C4-2B (cell line): ENCODE measurements at regions not wholly inside any gene's neighbourhood (a gene's known extent, or its start where the extent isn't known, plus 50 kb on each side); places are given as distances from the start of the nearest gene placed in this dataset.
"Not testable (repeated sequence)": the region's sequence is repeated elsewhere in the genome, so short reads cannot be mapped to it uniquely, and the experiment has no call there.

Source experiments
- H3K27ac ChIP-seq: fragments of 450-650 bp; 2 replicates; pipeline ENCODE4 v1.5.1; 2017
- ZFX ChIP-seq: fragments of 450-650 bp; IDR thresholded peaks from 2 replicates; pipeline ENCODE4 v1.6.1; 2017
- TF ChIP-seq, protein P1 (sequence below): fragments of 450-650 bp; conservative IDR thresholded peaks from 2 replicates; pipeline ENCODE4 v1.5.1; 2017; ENCODE audit warnings: mild to moderate bottlenecking

DNA sequence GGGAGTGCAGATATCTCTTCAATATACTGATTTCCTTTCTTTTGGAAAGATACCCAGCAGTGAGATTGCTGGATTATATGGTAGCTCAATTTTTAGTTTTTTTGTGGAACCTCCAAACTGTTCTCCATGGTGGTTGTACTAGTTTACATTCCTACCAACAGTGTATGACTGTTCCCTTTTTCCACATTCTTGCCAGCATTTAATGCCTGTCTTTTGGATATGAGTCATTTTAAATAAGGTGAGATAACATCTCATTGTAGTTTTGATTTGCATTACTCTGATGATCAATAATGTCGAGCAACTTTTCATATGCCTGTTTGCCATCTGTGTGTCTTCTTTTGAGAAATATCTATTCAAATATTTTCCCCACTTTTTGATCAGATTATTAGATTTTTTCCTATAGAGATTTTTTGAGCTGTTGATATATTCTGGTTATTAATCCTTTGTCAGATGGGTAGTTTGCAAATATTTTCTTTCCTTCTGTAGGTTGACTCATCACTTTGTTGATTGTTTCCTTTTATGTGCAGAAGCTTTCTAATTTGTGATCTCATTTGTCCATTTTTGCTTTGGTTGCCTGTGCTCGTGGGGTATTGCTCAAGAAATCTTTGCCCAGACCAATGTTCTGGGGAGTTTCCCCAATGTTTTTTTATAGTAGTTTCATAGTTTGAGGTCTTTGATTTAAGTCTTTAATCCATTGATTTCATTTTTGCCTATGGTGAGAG is 552.7 kb downstream of the ZNF674 start:
- TF ChIP-seq, protein P1, sequence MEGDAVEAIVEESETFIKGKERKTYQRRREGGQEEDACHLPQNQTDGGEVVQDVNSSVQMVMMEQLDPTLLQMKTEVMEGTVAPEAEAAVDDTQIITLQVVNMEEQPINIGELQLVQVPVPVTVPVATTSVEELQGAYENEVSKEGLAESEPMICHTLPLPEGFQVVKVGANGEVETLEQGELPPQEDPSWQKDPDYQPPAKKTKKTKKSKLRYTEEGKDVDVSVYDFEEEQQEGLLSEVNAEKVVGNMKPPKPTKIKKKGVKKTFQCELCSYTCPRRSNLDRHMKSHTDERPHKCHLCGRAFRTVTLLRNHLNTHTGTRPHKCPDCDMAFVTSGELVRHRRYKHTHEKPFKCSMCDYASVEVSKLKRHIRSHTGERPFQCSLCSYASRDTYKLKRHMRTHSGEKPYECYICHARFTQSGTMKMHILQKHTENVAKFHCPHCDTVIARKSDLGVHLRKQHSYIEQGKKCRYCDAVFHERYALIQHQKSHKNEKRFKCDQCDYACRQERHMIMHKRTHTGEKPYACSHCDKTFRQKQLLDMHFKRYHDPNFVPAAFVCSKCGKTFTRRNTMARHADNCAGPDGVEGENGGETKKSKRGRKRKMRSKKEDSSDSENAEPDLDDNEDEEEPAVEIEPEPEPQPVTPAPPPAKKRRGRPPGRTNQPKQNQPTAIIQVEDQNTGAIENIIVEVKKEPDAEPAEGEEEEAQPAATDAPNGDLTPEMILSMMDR = no peak
- no peak for TF ChIP-seq ZFX
- H3K27ac ChIP-seq = no peak overlapping the region

DNA sequence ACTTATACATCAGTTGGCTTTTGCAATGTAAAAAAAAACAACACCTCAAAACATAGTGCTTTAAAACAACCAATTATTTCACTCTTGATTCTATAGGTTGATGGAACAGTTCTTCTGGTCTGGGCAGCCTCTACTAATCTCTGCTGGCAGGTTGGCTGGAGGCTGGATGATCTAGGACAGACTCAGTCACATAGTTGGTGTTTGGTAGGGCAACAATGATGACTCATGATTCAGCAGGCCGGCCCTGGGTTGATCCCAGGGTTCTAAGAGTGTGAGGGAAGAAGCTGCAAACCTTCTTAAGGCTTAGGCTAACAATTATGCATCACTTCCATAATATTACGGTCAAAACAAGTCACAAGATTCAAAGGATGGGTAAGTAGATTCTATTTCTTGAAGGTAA is 558.2 kb downstream of the ZNF674 start:
- TF ChIP-seq ZFX = no peak
- TF ChIP-seq, protein P1 = no peak
- no peak overlapping the region for H3K27ac ChIP-seq

DNA sequence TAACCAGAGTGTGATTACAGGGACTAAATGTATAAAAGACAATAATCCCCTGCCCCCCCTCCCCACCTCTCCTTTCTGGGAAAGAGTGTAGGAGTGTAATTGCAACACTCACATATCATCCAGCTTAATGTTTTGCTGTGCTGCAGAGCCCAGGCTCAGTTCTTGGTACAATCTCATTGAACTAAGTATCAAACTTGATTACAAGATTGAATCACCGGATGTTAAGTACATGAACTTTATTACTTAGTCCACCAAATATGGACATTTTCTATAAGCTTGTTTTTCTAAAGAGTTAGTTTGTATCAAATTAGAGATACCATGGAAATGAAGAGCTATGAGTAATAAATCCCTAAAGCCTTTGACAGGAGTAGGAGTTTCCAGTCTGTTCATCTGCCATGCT is 559.1 kb downstream of the ZNF674 start:
- TF ChIP-seq, protein P1 = no peak
- no peak for TF ChIP-seq ZFX
- no peak overlapping the region for H3K27ac ChIP-seq

- H3K27ac ChIP-seq = not testable (repeated sequence)
These were observed 562.1 kb downstream of the ZNF674 start for GRCh38 chrX:45982958-45983727.

DNA sequence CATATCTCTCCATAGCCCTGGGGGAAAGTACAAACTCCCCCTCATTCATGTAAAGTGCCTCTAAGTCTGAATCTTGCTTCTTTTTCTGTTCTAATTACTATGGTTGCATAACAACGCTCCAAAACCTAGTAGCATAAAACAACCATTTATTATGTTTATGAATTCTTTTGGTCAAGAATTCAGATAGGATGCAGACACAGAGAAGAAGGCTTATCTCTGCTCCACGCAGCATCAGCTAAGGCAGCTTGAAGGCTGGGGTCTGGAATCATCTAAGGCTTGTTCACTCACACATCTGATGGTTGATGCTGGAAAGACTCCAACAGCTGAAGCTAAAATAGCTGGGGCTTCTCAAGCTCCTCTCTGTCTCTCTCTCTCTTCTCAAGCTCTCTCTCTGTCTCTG is 564.5 kb downstream of the ZNF674 start:
- no peak overlapping the region for H3K27ac ChIP-seq
- TF ChIP-seq, protein P1 = no peak
- no peak for TF ChIP-seq ZFX

DNA sequence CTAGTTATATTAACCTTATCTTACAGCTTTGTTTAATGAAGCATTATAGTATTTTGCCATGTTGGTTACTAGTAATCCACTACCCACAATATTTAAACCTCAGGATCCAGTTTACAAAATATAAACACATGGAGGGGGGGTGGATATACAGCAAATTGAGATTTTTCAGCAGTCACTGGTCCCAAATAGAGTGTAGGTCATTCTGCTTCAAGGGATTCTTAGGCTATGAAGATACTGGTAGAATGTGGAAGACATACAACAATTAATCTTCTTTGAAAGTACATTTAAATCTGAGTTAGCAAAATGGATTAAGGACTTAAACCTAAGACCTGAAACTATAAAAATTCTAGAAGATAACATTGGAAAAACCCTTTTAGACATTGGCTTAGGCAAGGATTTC is 569.6 kb downstream of the ZNF674 start:
- H3K27ac ChIP-seq = no peak overlapping the region
- TF ChIP-seq, protein P1 = no peak
- TF ChIP-seq ZFX = no peak

- H3K27ac ChIP-seq = no peak overlapping the region
- TF ChIP-seq, protein P1 = no peak
- no peak for TF ChIP-seq ZFX
These were observed 572.6 kb downstream of the ZNF674 start for GRCh38 chrX:45972636-45973035.
